T-helper 17 cell (primary cell): ENCODE measurements at regions not wholly inside any gene's neighbourhood (a gene's known extent, or its start where the extent isn't known, plus 50 kb on each side); places are given as distances from the start of the nearest gene placed in this dataset.
"Not testable (repeated sequence)": the region's sequence is repeated elsewhere in the genome, so short reads cannot be mapped to it uniquely, and the experiment has no call there.

Source experiments
- ATAC-seq: fragments of 150-1000 bp; cut with Tn5 transposase; 2 replicates; pipeline ENCODE4 v1.10.0; 2021; ENCODE audit warnings: mild to moderate bottlenecking, moderate library complexity
- DNase-seq, 3 donors: peaks; one replicate each; pipeline versions ENCODE4 v3.0.0 to v3.0.0-alpha.2; 2020 to 2021
- H3K9me3 ChIP-seq: one replicate; pipeline ENCODE4 v1.7.0; 2013; ENCODE audit warnings: low read length, mild to moderate bottlenecking; ENCODE audit not compliant: control insufficient read depth, poor library complexity, severe bottlenecking
- H3K27ac Mint-ChIP-seq: one replicate; pipeline ENCODE4 v1.8.0; 2022; ENCODE audit warnings: mild to moderate bottlenecking, moderate library complexity, mixed read lengths
- H3K27me3 Mint-ChIP-seq: one replicate; pipeline ENCODE4 v1.8.0; 2022; ENCODE audit warnings: mixed read lengths
- H3K36me3 Mint-ChIP-seq: one replicate; pipeline ENCODE4 v1.8.0; 2022; ENCODE audit warnings: low read depth, mixed read lengths
- H3K4me1 Mint-ChIP-seq: one replicate; pipeline ENCODE4 v1.8.0; 2022; ENCODE audit warnings: mild to moderate bottlenecking, mixed read lengths
- H3K4me3 Mint-ChIP-seq: one replicate; pipeline ENCODE4 v1.8.0; 2022; ENCODE audit warnings: mild to moderate bottlenecking, moderate library complexity, mixed read lengths

DNA sequence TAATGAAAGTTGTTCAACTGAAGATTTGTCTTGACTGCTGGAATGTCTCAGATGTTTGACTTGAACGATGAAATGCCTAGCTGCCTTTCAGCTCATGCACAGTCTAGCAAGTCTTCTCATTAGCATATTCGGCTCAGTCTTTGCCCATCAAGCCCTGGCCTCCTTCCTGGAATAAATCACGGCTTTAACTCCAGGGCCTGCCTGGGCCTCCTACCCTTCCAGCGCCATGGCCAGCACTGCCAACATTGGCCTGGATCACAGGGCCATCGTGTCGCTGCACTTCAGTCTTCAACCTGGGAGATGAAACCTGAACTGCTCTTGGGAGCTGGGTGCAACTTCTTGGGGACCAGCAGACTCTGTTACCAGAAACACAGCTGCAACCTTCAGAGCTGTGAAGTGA, 126.7 kb upstream of the TMEM260 start:
- H3K9me3 ChIP-seq = no peaks in the 10 kb centered on the region
- Mint-ChIP-seq H3K27me3 (peaks cover 20% of the 10 kb centered on the region), H3K4me3 (no peak overlapping the region), H3K27ac (no peak overlapping the region), H3K36me3 (peaks cover 2% of the 10 kb centered on the region), H3K4me1 (no peaks in the 10 kb centered on the region)
- ATAC-seq (no peak), DNase-seq (no peak)

DNA sequence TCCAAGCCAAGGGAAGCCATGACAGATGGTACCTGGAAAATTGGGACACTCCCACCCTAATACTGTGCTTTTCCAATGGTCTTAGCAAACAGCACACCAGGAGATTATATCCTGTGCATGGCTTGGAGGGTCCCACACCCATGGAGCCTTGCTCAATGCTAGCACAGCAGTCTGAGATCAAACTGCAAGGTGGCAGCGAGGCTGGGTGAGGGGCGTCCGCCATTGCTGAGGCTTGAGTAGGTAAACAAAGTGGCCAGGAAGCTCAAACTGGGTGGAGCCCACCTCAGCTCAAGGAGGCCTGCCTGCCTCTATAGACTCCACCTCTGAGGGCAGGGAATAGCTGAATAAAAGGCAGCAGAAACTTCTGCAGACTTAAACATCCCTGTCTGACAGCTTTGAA, 124.9 kb upstream of the TMEM260 start:
- ATAC-seq, H3K9me3 ChIP-seq, H3K27ac Mint-ChIP-seq, H3K4me1 Mint-ChIP-seq, H3K4me3 Mint-ChIP-seq, H3K36me3 Mint-ChIP-seq, DNase-seq: not testable (repeated sequence)
- H3K27me3 Mint-ChIP-seq = peaks cover 23% of the 10 kb centered on the region

DNA sequence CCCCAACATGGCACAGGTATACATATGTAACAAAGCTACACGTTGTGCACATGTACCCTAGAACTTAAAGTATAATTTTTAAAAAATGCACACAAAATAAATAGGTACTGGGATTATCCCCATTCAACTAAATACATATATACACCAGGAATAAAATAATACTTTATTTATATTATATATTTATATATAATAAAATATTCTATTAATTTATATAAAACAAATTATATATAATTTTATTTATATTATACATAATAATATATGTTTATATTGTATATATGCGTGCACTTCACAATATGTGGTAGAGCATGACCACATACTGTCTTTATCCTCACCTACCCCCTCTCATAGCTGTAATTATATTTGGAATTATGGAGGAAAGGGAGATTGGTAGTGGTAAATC, 119.1 kb upstream of the TMEM260 start:
- H3K4me3 Mint-ChIP-seq = no peak overlapping the region

DNA sequence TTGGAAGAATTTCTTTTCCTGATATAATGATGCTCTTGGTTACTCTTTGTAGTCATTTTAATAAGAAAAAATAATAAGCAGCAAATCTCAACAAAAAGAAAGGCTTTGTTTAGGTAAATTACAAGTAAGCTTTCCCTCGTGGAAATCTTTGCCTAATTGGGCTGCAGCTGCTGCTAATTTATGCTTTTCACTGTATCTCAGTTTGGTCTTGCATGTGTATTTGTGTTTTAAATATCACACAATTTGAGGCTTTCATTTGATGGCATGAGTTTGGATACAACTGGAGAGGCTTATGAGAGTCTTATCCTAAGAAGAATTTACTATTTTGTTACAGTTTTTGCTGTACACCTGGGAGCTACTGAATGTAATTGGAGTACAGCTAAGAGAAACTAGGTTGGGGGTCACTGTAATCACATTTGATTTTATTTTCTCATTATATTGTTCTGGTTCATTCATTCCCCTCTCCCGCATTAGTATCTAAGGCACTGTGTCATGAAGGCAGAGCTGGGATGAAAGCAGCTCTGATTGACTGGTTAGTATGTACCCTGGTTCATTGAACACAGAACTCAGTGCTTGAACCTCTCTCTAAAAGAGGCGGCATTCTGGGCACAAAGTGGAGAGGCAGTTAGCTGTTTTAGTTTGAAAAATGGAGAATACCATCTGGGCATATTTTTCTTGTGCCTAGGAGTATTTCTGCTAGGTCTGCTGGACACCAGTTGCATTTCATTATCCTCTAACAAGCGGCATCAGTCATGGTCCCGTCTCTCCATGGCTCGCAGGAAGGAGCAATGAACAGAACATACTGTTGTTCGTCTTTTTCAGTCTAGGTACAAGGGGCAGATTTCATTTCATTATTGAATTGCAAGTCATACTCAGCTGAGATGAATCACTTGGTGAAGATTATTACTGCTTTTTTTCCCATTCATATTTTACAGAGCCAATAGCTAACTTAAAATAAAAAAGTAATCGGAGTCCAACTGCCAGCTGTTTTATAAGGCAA, 118.0 kb upstream of the TMEM260 start:
- H3K9me3 ChIP-seq = no peaks in the 10 kb centered on the region

More for the DNA sequence above, 119.1 kb upstream of the TMEM260 start:
- no peaks in the 10 kb centered on the region for H3K4me1 Mint-ChIP-seq
- H3K36me3 Mint-ChIP-seq = peaks cover 2% of the 10 kb centered on the region
- ATAC-seq (no peak), DNase-seq (no peak)
- no peak overlapping the region for H3K27ac Mint-ChIP-seq
- no peaks in the 10 kb centered on the region for H3K9me3 ChIP-seq
- peaks cover 46% of the 10 kb centered on the region for H3K27me3 Mint-ChIP-seq

DNA sequence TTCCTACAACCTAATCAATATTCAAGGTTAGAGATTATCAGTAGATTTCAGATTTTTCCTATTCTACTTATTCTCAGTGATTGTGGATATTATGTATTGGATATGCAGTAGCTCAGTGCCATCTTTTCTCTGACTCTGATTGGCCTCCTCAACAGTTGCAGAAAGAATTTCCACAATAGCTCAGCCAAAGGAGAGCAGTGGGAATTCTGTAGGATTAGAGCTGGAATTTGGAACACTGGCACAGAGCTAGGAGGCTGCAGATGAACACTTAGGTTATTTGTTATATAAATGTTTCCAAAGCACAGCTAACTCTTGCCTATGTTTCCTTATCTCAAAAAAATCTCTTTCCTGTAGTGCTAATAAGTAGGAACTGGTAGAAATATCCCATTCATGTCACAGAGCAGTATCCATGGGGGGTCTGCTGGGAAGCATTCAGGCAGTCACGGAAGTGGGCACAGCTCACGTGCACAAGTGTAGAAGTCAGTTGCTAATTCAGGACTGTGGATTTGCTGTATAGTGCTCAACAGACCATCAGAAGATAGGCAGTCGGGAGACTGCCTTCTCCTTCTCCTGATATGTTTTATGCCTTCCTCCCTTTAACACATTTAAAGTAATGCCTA, 116.2 kb upstream of the TMEM260 start:
- H3K27me3 Mint-ChIP-seq = peaks cover 57% of the 10 kb centered on the region
- no peaks in the 10 kb centered on the region for H3K9me3 ChIP-seq
- H3K36me3 Mint-ChIP-seq = no peaks in the 10 kb centered on the region
- DNase-seq (no peak), ATAC-seq (no peak)
- H3K27ac Mint-ChIP-seq = no peak overlapping the region
- no peak overlapping the region for H3K4me3 Mint-ChIP-seq
- H3K4me1 Mint-ChIP-seq = no peaks in the 10 kb centered on the region

More for the DNA sequence above, 118.0 kb upstream of the TMEM260 start:
- Mint-ChIP-seq H3K27ac (no peak overlapping the region), H3K4me3 (no peak overlapping the region), H3K4me1 (no peaks in the 10 kb centered on the region), H3K27me3 (peaks cover 52% of the 10 kb centered on the region), H3K36me3 (peaks cover under 1% of the 10 kb centered on the region)
- DNase-seq = no peak
- no peak for ATAC-seq

DNA sequence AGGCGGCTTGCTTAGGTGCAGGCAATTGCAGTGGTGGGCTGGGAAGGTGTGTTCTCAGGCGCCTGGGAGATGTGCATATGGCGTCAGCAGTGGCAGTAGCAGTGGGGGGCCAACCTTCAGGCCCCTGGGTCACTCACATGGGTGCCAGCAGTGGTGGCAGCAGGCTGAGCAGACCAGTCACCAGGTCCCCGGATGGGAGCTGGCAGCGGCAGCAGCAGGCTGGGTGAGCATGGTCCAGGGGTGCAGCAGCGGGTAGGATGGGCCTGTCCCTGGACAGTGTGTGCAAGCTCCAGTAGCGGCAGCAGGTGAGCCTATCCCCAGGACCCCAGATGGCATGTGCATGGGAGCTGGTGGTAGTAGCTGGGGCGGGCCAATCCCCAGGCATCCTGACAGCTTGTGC, 108.5 kb upstream of the TMEM260 start:
- H3K36me3 Mint-ChIP-seq = peaks cover 6% of the 10 kb centered on the region
- ATAC-seq (no peak), DNase-seq (no peak)
- no peak overlapping the region for H3K4me3 Mint-ChIP-seq
- no peak overlapping the region for H3K27ac Mint-ChIP-seq
- no peaks in the 10 kb centered on the region for H3K9me3 ChIP-seq
- H3K4me1 Mint-ChIP-seq = no peaks in the 10 kb centered on the region
- H3K27me3 Mint-ChIP-seq = peaks cover 40% of the 10 kb centered on the region

DNA sequence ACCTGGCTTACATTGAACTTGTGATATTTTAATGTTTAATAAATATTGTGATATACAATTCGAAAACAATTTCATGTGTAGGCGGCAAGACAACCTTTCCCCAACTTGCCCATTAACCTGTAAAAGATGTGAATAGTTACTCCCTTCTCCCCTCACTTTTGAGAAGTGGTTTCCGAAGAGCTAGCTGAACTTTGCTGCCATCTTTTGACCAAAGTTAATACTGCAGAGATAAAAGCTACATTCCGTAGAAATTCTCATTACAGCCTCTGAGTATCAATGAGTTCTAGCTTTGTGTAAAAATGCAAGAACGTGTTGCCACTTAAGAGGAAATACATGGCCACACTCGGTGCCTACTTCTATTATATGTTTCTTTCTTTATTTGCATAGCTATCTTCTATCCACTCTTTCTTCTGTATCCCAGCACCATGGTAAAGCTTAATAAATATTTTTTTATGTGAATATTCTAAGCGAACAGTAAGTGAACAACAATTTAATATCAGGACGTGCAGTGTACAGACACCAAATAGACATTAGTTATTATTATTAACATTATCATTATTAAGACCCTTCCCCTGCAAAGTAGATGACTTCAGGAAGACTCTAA, 105.1 kb upstream of the TMEM260 start:
- H3K9me3 ChIP-seq = no peaks in the 10 kb centered on the region
- H3K27me3 Mint-ChIP-seq = peaks cover 28% of the 10 kb centered on the region
- DNase-seq = no peak
- H3K27ac Mint-ChIP-seq = no peak overlapping the region
- peak; percentile 60 for ATAC-seq
- no peaks in the 10 kb centered on the region for H3K4me1 Mint-ChIP-seq
- H3K4me3 Mint-ChIP-seq = no peak overlapping the region
- H3K36me3 Mint-ChIP-seq = peaks cover 6% of the 10 kb centered on the region

DNA sequence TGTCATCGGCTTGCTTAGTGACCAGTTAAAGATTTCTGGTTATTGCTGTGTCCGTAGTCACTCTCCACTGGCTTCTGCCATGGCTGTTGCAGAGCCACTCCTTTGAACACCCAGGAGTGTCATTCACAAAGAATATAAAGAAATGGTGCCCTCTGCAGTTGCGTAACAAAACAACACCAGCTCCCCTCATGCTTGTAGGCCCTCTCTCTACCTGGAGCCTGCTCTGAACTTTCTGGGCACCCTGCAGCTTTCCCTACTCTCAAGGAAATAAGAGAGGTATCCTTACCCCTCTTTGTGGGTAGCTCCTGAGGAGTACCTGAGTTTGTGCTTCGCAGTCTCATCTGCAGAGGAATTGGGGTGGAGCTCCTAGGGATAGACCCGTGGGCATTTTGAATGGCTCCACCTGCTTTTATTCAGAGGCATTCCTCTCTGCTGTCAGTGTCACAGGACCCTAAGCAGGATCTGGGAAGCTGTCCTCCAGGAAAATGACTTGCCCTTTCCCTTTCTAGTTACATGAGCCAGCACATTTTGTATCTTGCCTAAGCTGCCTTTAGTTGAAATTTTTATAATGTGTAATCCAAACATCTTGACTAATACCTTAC, 97.2 kb upstream of the TMEM260 start:
- Mint-ChIP-seq H3K27ac (no peak overlapping the region), H3K4me1 (no peaks in the 10 kb centered on the region), H3K27me3 (peaks cover 45% of the 10 kb centered on the region), H3K4me3 (no peak overlapping the region), H3K36me3 (no peaks in the 10 kb centered on the region)
- ATAC-seq (no peak), DNase-seq (no peak)
- H3K9me3 ChIP-seq = no peaks in the 10 kb centered on the region

DNA sequence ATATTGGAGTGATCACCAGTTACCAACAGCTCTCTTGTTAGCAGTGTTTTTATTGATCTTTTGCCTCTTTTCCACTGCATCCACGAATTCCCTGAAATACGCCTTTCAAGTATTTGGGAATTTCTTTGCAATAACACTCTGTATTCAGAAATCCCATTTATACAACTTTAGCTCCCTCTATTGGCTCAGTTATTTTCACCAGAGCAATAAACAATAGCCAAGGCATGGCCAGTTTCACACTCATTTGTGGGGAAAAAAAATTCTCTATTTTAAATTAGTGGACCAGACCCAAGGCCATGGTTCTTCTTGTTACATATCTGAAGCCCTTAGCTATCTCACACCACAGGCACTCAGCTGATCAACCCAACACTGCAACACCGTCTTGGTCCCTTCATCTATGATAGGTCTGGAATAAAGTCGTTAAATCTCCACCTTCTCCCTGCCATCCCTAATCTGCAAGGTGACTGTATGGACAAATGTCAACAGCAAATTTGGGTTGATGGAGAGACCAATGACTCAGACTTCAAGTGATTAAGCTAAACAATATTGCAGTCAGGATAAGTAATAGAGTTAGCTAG, 92.4 kb upstream of the TMEM260 start:
- Mint-ChIP-seq H3K4me3 (no peak overlapping the region), H3K36me3 (peaks cover 2% of the 10 kb centered on the region), H3K27me3 (peaks cover 41% of the 10 kb centered on the region), H3K4me1 (peaks cover 5% of the 10 kb centered on the region), H3K27ac (no peak overlapping the region)
- no peaks in the 10 kb centered on the region for H3K9me3 ChIP-seq
- DNase-seq (no peak), ATAC-seq (no peak)

DNA sequence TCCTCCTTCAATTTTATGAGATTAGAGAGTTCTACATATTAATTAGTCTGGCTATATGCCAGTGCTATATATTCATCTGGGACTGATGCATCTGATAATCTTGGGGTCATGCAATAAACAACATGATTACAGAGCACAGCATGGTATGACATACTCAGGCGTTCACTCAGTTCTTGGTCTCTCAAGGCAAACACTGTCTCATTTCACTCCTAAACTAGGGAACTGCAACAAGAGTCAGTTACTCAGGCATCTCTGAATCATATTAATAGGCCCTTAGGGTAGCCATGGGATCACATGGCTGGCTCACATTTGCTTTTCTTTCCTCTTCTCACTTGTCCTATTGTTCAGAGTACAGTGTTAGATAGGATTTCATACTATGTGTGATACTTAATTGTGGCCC, 91.8 kb upstream of the TMEM260 start:
- no peak overlapping the region for H3K27ac Mint-ChIP-seq
- H3K36me3 Mint-ChIP-seq = peaks cover 2% of the 10 kb centered on the region
- DNase-seq (no peak), ATAC-seq (no peak)
- H3K9me3 ChIP-seq = no peaks in the 10 kb centered on the region
- H3K4me3 Mint-ChIP-seq = no peak overlapping the region
- H3K4me1 Mint-ChIP-seq = peaks cover 5% of the 10 kb centered on the region
- peaks cover 36% of the 10 kb centered on the region for H3K27me3 Mint-ChIP-seq

DNA sequence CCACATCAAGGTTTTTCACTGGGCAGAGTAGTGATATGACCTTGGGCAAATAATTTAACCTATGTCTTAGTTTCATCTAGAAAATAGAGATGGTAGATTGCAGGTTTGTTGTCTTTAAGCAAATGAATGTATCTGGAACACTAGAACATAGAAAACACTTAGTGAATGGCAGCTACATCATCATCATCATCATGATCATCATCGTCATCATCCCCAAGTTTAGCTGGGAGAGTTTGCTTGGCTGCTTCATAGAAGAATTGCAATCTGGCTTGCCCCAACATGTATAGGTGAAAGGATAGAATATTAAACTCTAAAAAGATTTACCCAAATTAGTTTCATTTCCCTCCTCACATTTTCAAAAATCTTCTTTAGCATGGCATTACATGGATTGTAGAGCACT, 91.3 kb upstream of the TMEM260 start:
- no peak overlapping the region for H3K4me3 Mint-ChIP-seq
- DNase-seq = no peak
- peaks cover 2% of the 10 kb centered on the region for H3K36me3 Mint-ChIP-seq
- H3K27ac Mint-ChIP-seq = no peak overlapping the region
- ATAC-seq = no peak
- no peaks in the 10 kb centered on the region for H3K9me3 ChIP-seq
- H3K27me3 Mint-ChIP-seq = peaks cover 30% of the 10 kb centered on the region
- H3K4me1 Mint-ChIP-seq = peaks cover 5% of the 10 kb centered on the region

DNA sequence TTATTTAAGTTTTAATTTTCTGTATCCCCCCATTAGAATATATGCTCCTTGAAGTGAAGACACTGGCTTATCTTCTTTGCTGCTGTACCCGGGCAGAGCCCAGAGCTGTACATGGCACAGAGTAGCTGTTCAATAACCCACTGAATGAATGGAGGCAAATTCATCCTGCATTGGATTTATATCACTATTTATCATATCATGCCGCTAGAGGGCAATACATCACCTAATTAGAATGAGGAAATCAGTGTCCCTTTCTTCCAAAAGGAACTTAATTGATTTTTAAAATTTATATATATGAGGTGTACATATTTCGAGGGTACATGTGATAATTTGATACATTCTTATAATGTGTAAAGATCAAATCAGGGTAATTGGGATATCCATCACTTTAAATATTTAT, 89.2 kb upstream of the TMEM260 start:
- Mint-ChIP-seq H3K27ac (no peak overlapping the region), H3K4me1 (peaks cover 5% of the 10 kb centered on the region), H3K27me3 (peaks cover 22% of the 10 kb centered on the region), H3K36me3 (peaks cover 2% of the 10 kb centered on the region), H3K4me3 (no peak overlapping the region)
- ATAC-seq = peak; percentile 48
- DNase-seq = no peak
- no peaks in the 10 kb centered on the region for H3K9me3 ChIP-seq
